Trophoblast cell (in vitro differentiated cells and primary cell): ENCODE measurements at regions not wholly inside any gene's neighbourhood (a gene's known extent, or its start where the extent isn't known, plus 50 kb on each side); places are given as distances from the start of the nearest gene placed in this dataset.

Experiments used
- DNase-seq, 2 donors: peaks; one replicate each; pipeline ENCODE4 v3.0.0-alpha.2; 2016
- H2AFZ ChIP-seq: 2 replicates; pipeline ENCODE4 v1.6.1; 2013; ENCODE audit warnings: low read length, moderate library complexity, mild to moderate bottlenecking; ENCODE audit not compliant: insufficient read depth, poor library complexity
- H2AK5ac ChIP-seq: 2 replicates; pipeline ENCODE4 v1.6.1; 2013; ENCODE audit warnings: mild to moderate bottlenecking, low read length
- H2BK120ac ChIP-seq: 2 replicates; pipeline ENCODE4 v1.6.1; 2013; ENCODE audit warnings: low read length, mild to moderate bottlenecking, moderate library complexity; ENCODE audit not compliant: insufficient read depth, poor library complexity
- H2BK12ac ChIP-seq: 2 replicates; pipeline ENCODE4 v1.6.1; 2013; ENCODE audit warnings: mild to moderate bottlenecking, low read length, moderate library complexity
- H2BK5ac ChIP-seq: 2 replicates; pipeline ENCODE4 v1.6.1; 2013; ENCODE audit warnings: low read length, low read depth, moderate library complexity, mild to moderate bottlenecking; ENCODE audit not compliant: poor library complexity
- H3K14ac ChIP-seq: 2 replicates; pipeline ENCODE4 v1.6.1; 2013; ENCODE audit warnings: mild to moderate bottlenecking, low read length
- H3K18ac ChIP-seq: 2 replicates; pipeline ENCODE4 v1.6.1; 2013; ENCODE audit warnings: mild to moderate bottlenecking, low read length
- H3K23ac ChIP-seq: 2 replicates; pipeline ENCODE4 v1.6.1; 2013; ENCODE audit warnings: low read length
- H3K27ac ChIP-seq: 2 replicates; pipeline ENCODE4 v1.5.1; 2013; ENCODE audit warnings: low read depth, mild to moderate bottlenecking, inconsistent platforms, low read length, moderate library complexity
- H3K27me3 ChIP-seq: 2 replicates; pipeline ENCODE4 v1.6.1; 2013; ENCODE audit warnings: inconsistent platforms, mild to moderate bottlenecking, low read length, moderate library complexity; ENCODE audit not compliant: insufficient read depth
- H3K36me3 ChIP-seq, 2 experiments: 1 replicate in 1 of 2; 2 replicates in 1 of 2; pipeline ENCODE4 v1.6.1; 2013; ENCODE audit warnings: low read length in 2 of 2, mild to moderate bottlenecking in 2 of 2, moderate library complexity in 1 of 2; ENCODE audit not compliant: insufficient read depth in 2 of 2, control insufficient read depth in 1 of 2
- H3K4ac ChIP-seq: 2 replicates; pipeline ENCODE4 v1.6.1; 2013; ENCODE audit warnings: low read depth, mild to moderate bottlenecking, low read length, moderate library complexity
- H3K4me1 ChIP-seq, 2 experiments: 1 replicate in 1 of 2; 2 replicates in 1 of 2; pipeline ENCODE4 v1.6.1; 2013; ENCODE audit warnings: low read length in 2 of 2, mild to moderate bottlenecking in 2 of 2, moderate library complexity in 1 of 2; ENCODE audit not compliant: insufficient read depth in 2 of 2, control insufficient read depth in 1 of 2
- H3K4me2 ChIP-seq: 2 replicates; pipeline ENCODE4 v1.6.1; 2013; ENCODE audit warnings: inconsistent platforms, mild to moderate bottlenecking, low read length, moderate library complexity
- H3K4me3 ChIP-seq: 2 replicates; pipeline ENCODE4 v1.5.1; 2013; ENCODE audit warnings: mild to moderate bottlenecking, low read depth, low read length, inconsistent platforms
- H3K79me1 ChIP-seq: one replicate; pipeline ENCODE4 v1.6.1; 2013; ENCODE audit warnings: low read length
- H3K79me2 ChIP-seq: 2 replicates; pipeline ENCODE4 v1.6.1; 2013; ENCODE audit warnings: low read length, mild to moderate bottlenecking; ENCODE audit not compliant: control insufficient read depth, insufficient read depth, poor library complexity
- H3K9ac ChIP-seq: 2 replicates; pipeline ENCODE4 v1.6.1; 2013; ENCODE audit warnings: mild to moderate bottlenecking, low read length
- H3K9me3 ChIP-seq: 2 replicates; pipeline ENCODE4 v1.6.1; 2013; ENCODE audit warnings: low read depth, mild to moderate bottlenecking, control low read depth, inconsistent platforms, low read length; ENCODE audit not compliant: insufficient read depth
- H4K12ac ChIP-seq: 2 replicates; pipeline ENCODE4 v1.6.1; 2013; ENCODE audit warnings: low read depth, mild to moderate bottlenecking, low read length, moderate library complexity
- H4K8ac ChIP-seq: 2 replicates; pipeline ENCODE4 v1.6.1; 2013; ENCODE audit warnings: low read depth, mild to moderate bottlenecking, low read length, moderate library complexity
- H4K91ac ChIP-seq: one replicate; pipeline ENCODE4 v1.6.1; 2013; ENCODE audit warnings: low read depth, mild to moderate bottlenecking, low read length, moderate library complexity
- WGBS: extraction: QIAGEN DNeasy Blood & Tissue Kit; methylation state at CpG from one replicate; pipeline ENCODE4 v1.1.7; 2013; ENCODE audit warnings: missing lambda C conversion rate; ENCODE audit not compliant: insufficient read length, insufficient coverage; ENCODE audit errors: extremely low coverage; 5-methylcytosine and 5-hydroxymethylcytosine counted together

- H2AK5ac ChIP-seq: no peak overlapping the region
- no peaks in the 10 kb centered on the region for H3K79me2 ChIP-seq
- H3K27me3 ChIP-seq: no peaks in the 10 kb centered on the region
- H3K79me1 ChIP-seq: no peaks in the 10 kb centered on the region
- H3K18ac ChIP-seq: no peak overlapping the region
- H4K91ac ChIP-seq: no peak overlapping the region
- no peak overlapping the region for H3K9ac ChIP-seq
- H3K4me3 ChIP-seq: no peak overlapping the region
- H3K4me2 ChIP-seq: no peak overlapping the region
- H4K12ac ChIP-seq: no peak overlapping the region
- no peak overlapping the region for H2BK120ac ChIP-seq
- H3K14ac ChIP-seq: no peak overlapping the region
- DNase-seq: no peak
- no CpG with 5 or more reads among the region's 3 CpGs for WGBS
- H2BK12ac ChIP-seq: no peak overlapping the region
- no peaks in the 10 kb centered on the region for H3K4me1 ChIP-seq
- no peak overlapping the region for H4K8ac ChIP-seq
- no peak overlapping the region for H3K4ac ChIP-seq
- no peak overlapping the region for H2BK5ac ChIP-seq
- H3K23ac ChIP-seq: no peak overlapping the region
- no peak overlapping the region for H3K27ac ChIP-seq
- H3K36me3 ChIP-seq: no peaks in the 10 kb centered on the region
- no peaks in the 10 kb centered on the region for H3K9me3 ChIP-seq
- H2AFZ ChIP-seq: no peak overlapping the region
Measured at GRCh38 chr2:157076526-157077161, 180.9 kb upstream of the GALNT5 start.

DNA sequence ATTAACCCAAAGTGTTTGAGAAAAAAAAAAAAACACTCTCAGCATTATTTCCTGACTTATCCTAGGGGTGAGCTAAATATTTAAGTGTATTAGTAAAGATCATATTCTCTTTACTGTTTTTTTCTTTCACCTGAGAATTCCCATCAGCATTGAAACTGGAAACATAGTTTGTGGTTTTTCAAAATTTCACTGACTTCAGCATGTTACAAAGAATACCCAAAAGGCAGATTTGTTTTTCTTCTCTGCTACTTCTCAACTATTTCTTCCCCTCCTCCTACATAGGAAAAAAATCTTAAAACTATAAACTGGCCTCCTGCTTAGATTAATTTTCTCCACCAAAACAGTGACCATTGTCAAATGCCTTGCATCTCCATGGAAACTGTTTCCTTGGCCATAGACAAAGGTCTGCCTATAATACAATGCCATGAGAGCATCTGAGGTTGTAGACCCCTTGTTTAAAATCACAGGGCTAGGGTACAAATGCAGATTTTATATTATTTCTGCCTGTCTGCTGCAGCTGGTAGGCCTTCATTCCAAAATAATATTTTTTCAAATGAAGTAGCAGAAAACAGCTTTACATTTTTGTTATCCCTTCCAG, 179.7 kb upstream of the GALNT5 start:
- Histone ChIP-seq H3K4me1 (no peaks in the 10 kb centered on the region), H3K79me1 (no peaks in the 10 kb centered on the region)

GRCh38 chr2:157082950-157083349, 174.6 kb upstream of the GALNT5 start:
- Histone ChIP-seq H4K12ac (no peak overlapping the region), H3K4me1 (peaks cover 0 to 4% of the 10 kb centered on the region in 2 experiments), H3K79me1 (no peaks in the 10 kb centered on the region), H4K91ac (no peak overlapping the region), H2BK120ac (no peak overlapping the region), H4K8ac (no peak overlapping the region), H2BK5ac (no peak overlapping the region), H3K27me3 (no peaks in the 10 kb centered on the region), H3K14ac (no peak overlapping the region), H3K4me3 (no peak overlapping the region), H3K4me2 (no peak overlapping the region), H3K36me3 (no peaks in the 10 kb centered on the region), H3K9me3 (peaks cover 1% of the 10 kb centered on the region), H3K18ac (no peak overlapping the region), H2BK12ac (no peak overlapping the region), H3K27ac (no peak overlapping the region), H3K9ac (no peak overlapping the region), H3K23ac (no peak overlapping the region), H3K4ac (no peak overlapping the region), H2AK5ac (no peak overlapping the region), H3K79me2 (no peaks in the 10 kb centered on the region), H2AFZ (no peak overlapping the region)
- DNase-seq: no peak

More for the DNA sequence above, 179.7 kb upstream of the GALNT5 start:
- Histone ChIP-seq H3K14ac (no peak overlapping the region), H4K91ac (no peak overlapping the region), H3K9ac (no peak overlapping the region), H2BK120ac (no peak overlapping the region), H2AK5ac (no peak overlapping the region), H4K12ac (no peak overlapping the region), H3K79me2 (no peaks in the 10 kb centered on the region), H3K27me3 (no peaks in the 10 kb centered on the region), H3K27ac (no peak overlapping the region), H3K36me3 (no peaks in the 10 kb centered on the region), H4K8ac (no peak overlapping the region), H2BK5ac (no peak overlapping the region), H3K4ac (no peak overlapping the region), H3K9me3 (no peaks in the 10 kb centered on the region), H3K23ac (no peak overlapping the region), H3K4me2 (no peak overlapping the region), H3K4me3 (no peak overlapping the region), H2AFZ (no peak overlapping the region), H2BK12ac (no peak overlapping the region), H3K18ac (no peak overlapping the region)
- DNase-seq: no peak

DNA sequence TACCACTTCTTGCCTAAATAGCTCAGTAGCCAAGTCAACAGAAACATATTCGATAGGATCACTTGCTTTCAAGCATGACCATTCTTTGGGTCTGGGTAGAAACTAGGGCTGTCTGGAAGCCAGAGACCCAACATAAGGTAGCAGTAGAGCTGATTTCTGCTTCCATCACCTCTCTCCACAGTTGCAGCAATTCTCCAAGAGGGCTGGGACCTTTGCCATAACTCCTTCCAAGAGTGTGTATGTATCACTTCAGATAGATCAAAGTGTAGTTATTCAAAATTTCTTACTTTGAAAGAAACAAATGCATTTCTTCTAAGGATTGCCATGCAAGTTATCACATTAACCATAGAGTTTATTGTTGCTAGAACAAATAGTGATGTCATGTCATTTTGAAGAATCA, 172.0 kb upstream of the GALNT5 start:
- peaks cover 0 to 4% of the 10 kb centered on the region in 2 experiments for H3K4me1 ChIP-seq
- H3K27me3 ChIP-seq: no peaks in the 10 kb centered on the region
- H2AFZ ChIP-seq: no peak overlapping the region
- H3K36me3 ChIP-seq: no peaks in the 10 kb centered on the region
- H2BK5ac ChIP-seq: no peak overlapping the region
- H2BK120ac ChIP-seq: no peak overlapping the region
- no peak overlapping the region for H3K9ac ChIP-seq
- H3K4ac ChIP-seq: no peak overlapping the region
- no peak overlapping the region for H3K27ac ChIP-seq
- H4K12ac ChIP-seq: no peak overlapping the region
- no peak overlapping the region for H3K4me3 ChIP-seq
- H2AK5ac ChIP-seq: no peak overlapping the region
- H3K79me1 ChIP-seq: no peaks in the 10 kb centered on the region
- H3K9me3 ChIP-seq: peaks cover 1% of the 10 kb centered on the region
- H3K23ac ChIP-seq: no peak overlapping the region
- H3K14ac ChIP-seq: no peak overlapping the region
- H3K4me2 ChIP-seq: no peak overlapping the region
- H4K8ac ChIP-seq: no peak overlapping the region
- H3K18ac ChIP-seq: no peak overlapping the region
- WGBS: no CpG with 5 or more reads among the region's 1 CpG
- no peaks in the 10 kb centered on the region for H3K79me2 ChIP-seq
- no peak for DNase-seq
- no peak overlapping the region for H4K91ac ChIP-seq
- no peak overlapping the region for H2BK12ac ChIP-seq
